GM18519 (cell line): ENCODE measurements at regions not wholly inside any gene's neighbourhood (a gene's known extent, or its start where the extent isn't known, plus 50 kb on each side); places are given as distances from the start of the nearest gene placed in this dataset.
A peak's percentile ranks its signal among the peaks of the same experiment; 100 is the strongest.
"Not testable (repeated sequence)": the region's sequence is repeated elsewhere in the genome, so short reads cannot be mapped to it uniquely, and the experiment has no call there.

Experiments used
- ATAC-seq: cut with Tn5 transposase; IDR thresholded peaks from one replicate; pipeline ENCODE4 v1.9.1; 2021; ENCODE audit warnings: mild to moderate bottlenecking, moderate library complexity; ENCODE audit not compliant: unreplicated experiment, low FRiP score

DNA sequence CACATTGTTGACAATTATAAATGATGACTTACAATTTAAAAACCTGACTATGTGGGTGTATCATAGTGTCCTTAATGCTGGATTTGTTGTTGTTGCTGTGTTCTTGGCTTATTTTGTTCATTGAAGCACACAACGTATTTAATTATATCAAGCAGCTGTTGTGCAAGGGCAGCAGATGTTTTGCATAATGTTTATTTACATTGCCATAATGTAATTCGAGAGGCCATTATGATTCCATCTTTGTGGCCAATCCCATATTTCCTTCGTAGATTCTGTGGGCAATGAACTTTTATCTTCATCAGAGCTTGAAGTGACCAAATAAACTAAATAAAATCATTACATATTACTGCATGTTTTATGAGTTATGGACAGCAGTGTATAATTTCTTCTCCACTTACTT, 422.6 kb upstream of the GALNTL6 start:
- no peak for ATAC-seq

GRCh38 chr4:171378323-171378722, 434.9 kb upstream of the GALNTL6 start:
- ATAC-seq = no peak

DNA sequence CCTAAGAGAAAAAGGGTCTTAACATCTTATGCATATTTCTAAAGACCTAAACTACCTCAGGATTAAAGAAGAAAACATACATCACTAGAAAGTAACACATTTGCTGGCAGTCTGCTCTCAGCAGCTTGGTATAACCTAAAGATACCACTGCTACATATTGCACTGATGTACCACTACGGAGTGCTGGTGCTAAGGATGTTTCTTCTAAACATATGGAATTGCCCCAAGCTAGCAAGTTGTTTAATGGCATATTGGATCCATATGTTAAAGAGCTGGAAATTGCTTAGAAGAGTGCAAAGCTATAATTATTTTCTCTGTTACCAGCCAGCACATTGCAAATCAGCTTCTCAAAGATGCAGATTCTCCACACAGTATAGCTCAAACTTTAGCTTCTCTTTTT, 436.5 kb upstream of the GALNTL6 start:
- no peak for ATAC-seq

DNA sequence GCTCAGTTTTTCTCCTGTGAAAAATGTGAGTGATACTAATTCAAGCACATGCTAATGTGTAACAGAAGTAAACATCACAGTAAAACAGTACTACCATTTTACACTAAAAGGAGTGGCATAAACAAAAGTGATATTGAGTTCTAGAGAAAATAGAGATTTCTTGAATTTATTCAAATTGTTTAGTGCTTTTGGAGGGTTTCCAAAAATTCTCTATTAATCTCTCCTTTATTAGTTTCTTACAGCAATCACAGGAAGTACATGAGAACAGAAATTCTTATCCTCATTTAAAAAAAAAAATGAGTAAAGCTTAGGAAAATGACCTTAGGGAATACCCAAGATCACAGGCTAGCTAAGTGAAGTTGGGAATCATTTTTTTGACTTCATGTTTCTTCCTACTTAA, 459.7 kb upstream of the GALNTL6 start:
- no peak for ATAC-seq

- ATAC-seq = no peak
These were observed 465.1 kb upstream of the GALNTL6 start for GRCh38 chr4:171348090-171348489.

DNA sequence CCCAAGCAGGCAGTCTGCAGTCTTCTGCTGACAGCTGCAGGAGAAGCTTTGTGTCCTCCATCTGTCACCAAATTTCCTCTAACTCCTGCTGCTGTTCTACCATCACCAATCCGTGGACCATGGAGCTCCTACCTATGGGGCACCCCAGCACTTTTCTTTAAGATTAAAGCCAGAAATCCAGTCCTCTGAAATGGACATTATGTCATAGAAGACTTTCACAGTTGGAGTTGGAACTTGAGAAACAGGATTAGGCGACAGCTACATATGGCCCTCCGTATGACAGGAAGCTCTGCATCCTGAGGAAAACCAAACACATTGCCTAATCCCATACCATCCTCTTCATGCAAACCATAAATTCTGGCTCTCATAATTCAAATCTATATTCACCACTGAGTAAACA, 470.6 kb upstream of the GALNTL6 start:
- no peak for ATAC-seq

GRCh38 chr4:171340258-171340657, 472.9 kb upstream of the GALNTL6 start:
- no peak for ATAC-seq

- ATAC-seq = peak; percentile 86
These were observed 478.7 kb upstream of the GALNTL6 start for GRCh38 chr4:171334549-171334948.

DNA sequence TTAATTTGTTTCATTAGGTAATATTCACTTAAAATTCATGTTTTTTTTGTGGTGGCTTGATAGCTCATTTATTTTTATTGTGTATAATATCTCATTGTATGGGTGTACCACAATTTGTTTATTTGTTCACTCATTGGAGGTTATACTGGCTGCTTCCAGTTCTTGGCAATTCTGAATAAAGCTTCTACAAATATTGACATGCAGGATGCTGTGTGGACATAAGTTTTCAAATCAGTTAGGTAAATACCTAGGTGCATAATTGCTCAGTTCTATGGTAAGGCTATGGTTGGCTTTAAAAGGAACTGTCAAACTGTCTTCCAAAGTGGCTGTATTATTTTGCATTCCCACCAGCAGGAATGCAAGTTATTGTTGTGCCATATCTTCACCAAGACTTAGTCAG, 504.5 kb upstream of the GALNTL6 start:
- ATAC-seq = no peak

DNA sequence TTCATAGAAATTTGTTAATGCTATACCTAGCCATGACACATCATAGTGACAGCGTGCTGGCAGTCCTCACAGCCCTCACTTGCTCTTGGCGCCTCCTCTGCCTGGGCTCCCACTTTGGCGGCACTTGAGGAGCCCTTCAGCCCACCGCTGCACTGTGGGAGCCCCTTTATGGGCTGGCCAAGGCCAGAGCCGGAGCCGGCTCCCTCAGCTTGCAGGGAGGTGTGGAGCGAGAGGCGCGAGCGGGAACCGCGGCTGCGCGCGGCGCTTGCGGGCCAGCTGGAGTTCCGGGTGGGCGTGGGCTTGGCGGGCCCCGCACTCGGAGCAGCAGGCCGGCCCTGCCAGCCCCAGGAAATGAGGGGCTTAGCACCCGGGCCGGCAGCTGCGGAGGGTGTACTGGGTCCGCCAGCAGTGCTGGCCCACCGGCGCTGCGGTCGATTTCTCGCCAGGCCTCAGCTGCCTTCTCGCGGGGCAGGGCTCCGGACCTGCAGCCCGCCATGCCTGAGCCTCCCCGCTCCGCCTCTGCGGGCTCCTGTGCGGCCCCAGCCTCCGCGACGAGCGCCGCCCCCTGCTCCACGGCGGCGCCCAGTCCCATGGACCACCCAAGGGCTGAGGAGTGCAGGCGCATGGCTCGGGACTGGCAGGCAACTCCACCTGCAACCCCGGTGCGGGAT, 515.0 kb upstream of the GALNTL6 start:
- ATAC-seq = not testable (repeated sequence)

GRCh38 chr4:171288816-171289432, 524.3 kb upstream of the GALNTL6 start:
- no peak for ATAC-seq

DNA sequence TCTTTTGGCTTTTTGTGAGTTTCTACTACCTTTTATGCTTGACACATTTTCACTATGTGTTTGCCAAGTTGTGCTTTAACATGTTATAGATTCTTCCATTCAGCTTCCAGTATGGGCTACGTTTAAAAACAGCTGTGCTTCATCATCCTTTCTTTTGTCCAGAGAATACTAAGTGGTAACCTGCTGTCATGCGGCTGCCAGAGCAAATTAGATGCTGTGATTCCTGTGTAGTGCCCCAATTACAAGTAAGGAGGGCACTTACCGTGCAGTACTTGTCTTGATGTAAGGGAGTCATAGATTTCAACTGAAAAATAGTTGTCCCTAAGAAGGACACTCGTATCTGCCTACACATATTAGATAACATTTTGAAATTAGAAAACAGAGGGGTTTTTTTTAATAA, 531.8 kb upstream of the GALNTL6 start:
- ATAC-seq = no peak

DNA sequence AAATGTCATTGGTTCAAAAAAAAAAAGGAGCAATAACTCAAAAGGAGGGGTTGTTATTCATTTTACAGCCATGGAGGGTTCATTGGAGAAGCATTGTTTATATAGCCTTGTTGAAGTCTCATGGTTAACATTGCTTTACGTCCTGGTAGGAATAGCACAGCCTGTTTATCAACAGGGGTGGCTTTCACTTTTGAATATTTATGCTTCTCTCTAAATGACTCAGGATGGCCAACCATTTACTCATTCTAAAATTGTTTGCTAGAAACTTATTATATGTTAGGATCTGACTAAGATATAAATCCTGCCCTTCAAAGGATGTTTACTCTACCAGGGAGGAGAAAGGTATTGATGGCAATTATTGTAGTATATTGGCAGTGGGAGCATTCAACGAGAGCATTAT, 534.1 kb upstream of the GALNTL6 start:
- ATAC-seq = no peak

GRCh38 chr4:171266671-171267070, 546.5 kb upstream of the GALNTL6 start:
- ATAC-seq = no peak

DNA sequence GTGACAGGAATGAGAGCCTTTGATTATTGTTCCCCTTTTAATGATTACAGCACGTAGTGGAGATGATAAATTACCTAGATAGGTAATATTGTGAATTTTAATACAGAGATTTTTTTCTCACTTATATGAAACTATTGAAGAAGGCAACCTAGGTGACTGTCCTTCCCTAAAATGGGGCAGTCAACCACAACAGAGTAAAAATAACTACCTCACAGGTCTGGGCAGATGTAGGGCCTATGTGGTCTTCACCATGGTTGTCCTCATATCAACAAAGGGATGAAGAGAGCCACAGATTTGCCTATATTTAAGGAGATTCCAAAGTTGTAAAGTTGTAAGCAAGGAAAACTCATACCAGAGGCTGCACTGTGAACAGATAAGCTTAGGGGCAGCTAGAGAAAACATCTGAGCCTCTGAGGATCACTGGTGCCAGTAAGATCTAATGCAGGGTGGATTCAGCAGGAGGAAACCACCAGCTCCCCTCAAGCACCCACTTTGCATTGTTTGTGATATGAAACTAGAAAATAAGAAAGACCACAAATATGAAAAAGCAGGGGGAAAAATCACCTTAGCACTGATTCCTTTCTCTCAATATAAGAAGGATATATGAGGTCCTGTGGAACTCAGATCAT, 547.9 kb upstream of the GALNTL6 start:
- no peak for ATAC-seq

DNA sequence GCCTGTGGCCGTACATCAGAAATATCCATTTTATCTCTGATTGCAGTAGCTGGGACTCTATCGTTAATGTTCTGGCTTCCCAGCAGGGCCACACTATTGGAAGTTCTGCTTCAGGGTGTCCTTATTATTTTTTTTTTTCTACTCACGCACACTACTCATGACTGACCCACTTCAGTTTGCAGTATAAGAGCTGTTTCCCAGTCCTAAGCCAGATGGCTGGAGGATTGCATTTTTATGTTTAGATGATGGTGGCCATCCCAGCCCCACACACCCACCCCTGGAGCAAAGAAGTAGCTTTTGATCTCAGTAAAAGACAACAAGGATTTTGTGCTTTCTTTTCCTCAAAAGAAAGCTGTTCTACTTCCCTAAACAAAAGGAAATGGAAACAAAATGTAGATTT, 557.0 kb upstream of the GALNTL6 start:
- no peak for ATAC-seq

GRCh38 chr4:171246948-171247347, 566.3 kb upstream of the GALNTL6 start:
- no peak for ATAC-seq

DNA sequence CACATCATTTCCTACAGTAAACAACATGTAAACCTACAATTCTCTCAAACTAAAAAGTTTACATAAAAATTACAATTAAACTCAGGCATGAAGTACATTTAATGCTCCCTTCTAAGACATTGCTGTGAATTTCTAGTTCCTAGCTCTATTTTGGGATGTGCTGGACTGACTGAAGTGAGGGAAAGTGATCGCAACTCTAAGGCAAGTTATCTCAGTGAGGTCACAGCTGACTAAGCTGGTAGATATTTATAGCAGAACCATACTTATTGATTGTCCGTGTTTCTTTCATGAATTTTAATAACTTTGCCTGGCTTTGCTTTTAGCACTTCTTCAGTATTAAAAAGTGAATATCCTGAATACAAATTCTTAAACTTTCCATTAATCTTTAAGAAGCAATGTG, 570.4 kb upstream of the GALNTL6 start:
- ATAC-seq = no peak

DNA sequence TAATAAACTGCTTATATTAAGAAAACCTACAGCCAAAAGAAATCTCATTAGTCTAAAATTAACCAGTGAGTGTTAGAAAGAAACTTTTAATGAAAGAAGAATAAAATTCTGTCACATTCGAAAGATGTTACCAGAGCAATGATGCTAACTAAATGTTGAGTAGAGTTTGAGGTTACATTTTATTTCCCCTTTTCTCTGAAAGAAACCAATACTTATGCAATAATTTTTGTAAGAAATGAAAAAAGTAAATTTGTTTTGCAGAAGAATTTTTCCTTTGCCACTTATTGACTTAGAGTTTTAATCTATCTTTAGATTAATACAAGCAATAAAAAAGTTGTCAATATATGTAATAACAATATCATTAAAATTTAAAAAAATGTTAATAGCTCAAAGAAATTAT, 574.0 kb upstream of the GALNTL6 start:
- no peak for ATAC-seq

- ATAC-seq = no peak
These were observed 577.7 kb upstream of the GALNTL6 start for GRCh38 chr4:171235521-171235920.

- ATAC-seq = not testable (repeated sequence)
These were observed 583.9 kb upstream of the GALNTL6 start for GRCh38 chr4:171229354-171229753.

GRCh38 chr4:171221181-171221580, 592.0 kb upstream of the GALNTL6 start:
- no peak for ATAC-seq
